MV-4-11 (cell line): ENCODE measurements at regions not wholly inside any gene's neighbourhood (a gene's known extent, or its start where the extent isn't known, plus 50 kb on each side); places are given as distances from the start of the nearest gene placed in this dataset.
A peak's percentile ranks its signal among the peaks of the same experiment; 100 is the strongest.
"Not testable (repeated sequence)": the region's sequence is repeated elsewhere in the genome, so short reads cannot be mapped to it uniquely, and the experiment has no call there.

ENCODE experiments used
- DNase-seq: peaks from one replicate; lab custom pipeline; 2025; lab: John Stamatoyannopoulos, UW

GRCh38 chr5:130955041-130955440 lies 210.0 kb downstream of the HINT1 start:
- no peak for DNase-seq

- no peak for DNase-seq
These were observed 210.7 kb downstream of the HINT1 start for GRCh38 chr5:130954336-130954735.

- no peak for DNase-seq
These were observed 226.0 kb downstream of the HINT1 start for GRCh38 chr5:130939059-130939458.

- DNase-seq = no peak
These were observed 228.0 kb downstream of the HINT1 start for GRCh38 chr5:130937046-130937445.

GRCh38 chr5:130923543-130924124 lies 241.4 kb downstream of the HINT1 start:
- no peak for DNase-seq

GRCh38 chr5:130912088-130912487 lies 253.0 kb downstream of the HINT1 start:
- no peak for DNase-seq

GRCh38 chr5:130908186-130908585 lies 256.9 kb downstream of the HINT1 start:
- DNase-seq = no peak

- DNase-seq = not testable (repeated sequence)
These were observed 267.4 kb downstream of the HINT1 start for GRCh38 chr5:130897537-130898195.

- DNase-seq = not testable (repeated sequence)
These were observed 267.9 kb downstream of the HINT1 start for GRCh38 chr5:130897181-130897536.

GRCh38 chr5:130896636-130897035 lies 268.4 kb downstream of the HINT1 start:
- no peak for DNase-seq

- peak; percentile 84 for DNase-seq
These were observed 272.1 kb downstream of the HINT1 start for GRCh38 chr5:130893006-130893405.

GRCh38 chr5:130890610-130891009 lies 274.4 kb downstream of the HINT1 start:
- peak; percentile 52 for DNase-seq

- DNase-seq = no peak
These were observed 279.4 kb downstream of the HINT1 start for GRCh38 chr5:130885691-130886090.

- no peak for DNase-seq
These were observed 280.0 kb downstream of the HINT1 start for GRCh38 chr5:130885027-130885426.

GRCh38 chr5:130884023-130884422 lies 281.0 kb downstream of the HINT1 start:
- DNase-seq = no peak

GRCh38 chr5:130875656-130876055 lies 289.4 kb downstream of the HINT1 start:
- no peak for DNase-seq

GRCh38 chr5:130874861-130875417 lies 290.1 kb downstream of the HINT1 start:
- no peak for DNase-seq

GRCh38 chr5:130871346-130872086 lies 293.5 kb downstream of the HINT1 start:
- peak; percentile 29 for DNase-seq

- DNase-seq = no peak
These were observed 294.4 kb downstream of the HINT1 start for GRCh38 chr5:130870691-130871090.

GRCh38 chr5:130868186-130868840 lies 296.7 kb downstream of the HINT1 start:
- DNase-seq = no peak

GRCh38 chr5:130845049-130845765 lies 319.8 kb downstream of the HINT1 start:
- DNase-seq = no peak
